A549 (cell line): ENCODE measurements at regions not wholly inside any gene's neighbourhood (a gene's known extent, or its start where the extent isn't known, plus 50 kb on each side); places are given as distances from the start of the nearest gene placed in this dataset.

Experiments used
- BCL3 ChIP-seq: fragments of >200 bp; sonication (Bioruptor Twin); formaldehyde crosslinking; IDR thresholded peaks from 3 replicates; pipeline ENCODE4 v1.6.1; 2016
- BHLHE40 ChIP-seq: IDR thresholded peaks from 2 replicates; pipeline ENCODE4 v1.6.1; 2012; ENCODE audit warnings: low read depth, low read length, inconsistent platforms
- CEBPB ChIP-seq, 2 experiments: fragments of >200 bp in 1 of 2; sonication (Bioruptor Twin) in 1 of 2; formaldehyde crosslinking in 1 of 2; IDR thresholded peaks; 2 replicates each; pipeline ENCODE4 v1.6.1; 2012 to 2016
- CTCF ChIP-seq: fragments of >200 bp; sonication (Bioruptor Twin); formaldehyde crosslinking; IDR thresholded peaks from 3 replicates; pipeline ENCODE4 v1.5.1; 2016
- ESRRA ChIP-seq: fragments of 150-350 bp; IDR thresholded peaks from 2 replicates; pipeline ENCODE4 v1.6.1; 2014; ENCODE audit warnings: mild to moderate bottlenecking, low read length, borderline replicate concordance
- HOXB5 ChIP-seq: fragments of 250-450 bp; sonication (Bioruptor Pico); IDR thresholded peaks from 2 replicates; pipeline ENCODE4 v1.5.0; 2020; ENCODE audit warnings: mild to moderate bottlenecking, moderate library complexity
- MAFK ChIP-seq: fragments of 450-650 bp; IDR thresholded peaks from 2 replicates; pipeline ENCODE4 v1.6.1; 2014; ENCODE audit not compliant: partially characterized antibody
- NR3C1 ChIP-seq: fragments of >200 bp; sonication (Bioruptor Twin); formaldehyde crosslinking; IDR thresholded peaks from 3 replicates; pipeline ENCODE4 v1.6.1; 2017
- POLR2A ChIP-seq: IDR thresholded peaks from 2 replicates; pipeline ENCODE4 v1.6.1; 2012; ENCODE audit warnings: mild to moderate bottlenecking, low read length
- RAD21 ChIP-seq, 2 experiments: fragments of >200 bp in 1 of 2; sonication (Bioruptor Twin) in 1 of 2; formaldehyde crosslinking in 1 of 2; IDR thresholded peaks in 1 of 2; conservative IDR thresholded peaks in 1 of 2; 2 replicates in 1 of 2; 3 replicates in 1 of 2; pipeline ENCODE4 v1.6.1; 2012 to 2018; ENCODE audit warnings: inconsistent platforms in 1 of 2
- REST ChIP-seq: fragments of 200-600 bp; sonication (generic); IDR thresholded peaks from 2 replicates; pipeline ENCODE4 v1.6.1; 2016; ENCODE audit warnings: antibody characterized with exemption, mild to moderate bottlenecking, moderate library complexity
- RNF2 ChIP-seq: fragments of 200-600 bp; sonication (generic); IDR thresholded peaks from 2 replicates; pipeline ENCODE4 v1.6.1; 2016; ENCODE audit warnings: low read depth, mild to moderate bottlenecking, antibody characterized with exemption, moderate library complexity, borderline replicate concordance

- no peak for TF ChIP-seq CTCF
- TF ChIP-seq BHLHE40: no peak
- TF ChIP-seq POLR2A: no peak
- TF ChIP-seq ESRRA: no peak
- no peak for TF ChIP-seq CEBPB (IDR thresholded peaks at IDR 0.05)
- no peak for TF ChIP-seq RAD21 (conservative IDR thresholded peaks at IDR 0.05 in 1 of 2, IDR thresholded peaks at IDR 0.05 in 1 of 2)
- TF ChIP-seq REST: no peak
- TF ChIP-seq NR3C1: no peak
- TF ChIP-seq RNF2: no peak
- TF ChIP-seq HOXB5 (CRISPR knock-in tag): no peak
- TF ChIP-seq BCL3: no peak
- no peak for TF ChIP-seq MAFK
These were observed 369.8 kb upstream of the NT5C1B start for GRCh38 chr2:18959200-18959599.
